OCI-LY7 (cell line): ENCODE measurements at regions not wholly inside any gene's neighbourhood (a gene's known extent, or its start where the extent isn't known, plus 50 kb on each side); places are given as distances from the start of the nearest gene placed in this dataset.
"Not testable (repeated sequence)": the region's sequence is repeated elsewhere in the genome, so short reads cannot be mapped to it uniquely, and the experiment has no call there.

Experiments
- CTCF ChIP-seq: fragments of 200-600 bp; sonication (generic); conservative IDR thresholded peaks from 2 replicates; pipeline ENCODE4 v1.5.1; 2014; ENCODE audit warnings: mild to moderate bottlenecking, antibody characterized with exemption, low read length, moderate library complexity, mixed read lengths
- EZH2phosphoT487 ChIP-seq: fragments of 200-600 bp; sonication (generic); IDR thresholded peaks from 2 replicates; pipeline ENCODE4 v1.6.1; 2018; ENCODE audit warnings: low read depth, borderline replicate concordance, mild to moderate bottlenecking, mixed run types, antibody characterized with exemption, low read length, moderate library complexity, mixed read lengths

DNA sequence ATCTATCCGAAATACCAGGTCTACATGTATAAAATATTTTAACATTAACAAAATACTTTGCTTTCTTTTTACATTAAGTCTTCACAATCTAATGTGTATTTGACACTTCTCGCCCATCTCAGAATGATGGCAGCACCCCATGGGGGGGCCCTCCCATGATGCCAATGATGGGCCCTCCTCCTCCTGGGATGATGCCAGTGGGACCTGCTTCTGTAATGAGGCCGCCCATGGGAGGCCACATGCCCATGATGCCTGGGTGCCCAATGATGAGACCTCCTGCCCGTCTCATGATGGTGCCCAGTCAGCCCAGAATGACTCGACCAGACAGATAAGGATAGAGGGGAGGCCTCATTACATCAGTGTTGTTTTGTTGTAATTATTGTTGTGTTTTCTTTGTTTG, 110.5 kb downstream of the ART5 start:
- not testable (repeated sequence) for TF ChIP-seq CTCF, EZH2phosphoT487
